ENCODE measurements at regions not wholly inside any gene's neighbourhood (a gene's known extent, or its start where the extent isn't known, plus 50 kb on each side); places are given as distances from the start of the nearest gene placed in this dataset.

- DNase-seq, result no peak
Measured at GRCh38 chr22:23405366-23405851, 174.7 kb downstream of the IGLL1 start.

- DNase-seq, result no peak
Measured at GRCh38 chr22:23404689-23405365, 175.3 kb downstream of the IGLL1 start.

- DNase-seq, result no peak
Measured at GRCh38 chr22:23403720-23404688, 176.1 kb downstream of the IGLL1 start.

- DNase-seq, result no peak
Measured at GRCh38 chr22:23403152-23403719, 176.9 kb downstream of the IGLL1 start.

GRCh38 chr22:23402275-23403151, 177.6 kb downstream of the IGLL1 start:
- DNase-seq, result peak; percentile 15 to 39

GRCh38 chr22:23401910-23402274, 178.2 kb downstream of the IGLL1 start:
- no peak for DNase-seq

- DNase-seq, result no peak
Measured at GRCh38 chr22:23401111-23401909, 178.8 kb downstream of the IGLL1 start.

GRCh38 chr22:23400286-23400981, 179.7 kb downstream of the IGLL1 start:
- no peak for DNase-seq

GRCh38 chr22:23399367-23400285, 180.5 kb downstream of the IGLL1 start:
- no peak for DNase-seq

- no peak for DNase-seq
Measured at GRCh38 chr22:23398701-23399366, 181.3 kb downstream of the IGLL1 start.

GRCh38 chr22:23397613-23398567, 182.2 kb downstream of the IGLL1 start:
- DNase-seq, result no peak

- DNase-seq, result no peak
Measured at GRCh38 chr22:23397008-23397612, 183.0 kb downstream of the IGLL1 start.

GRCh38 chr22:23396362-23397007, 183.6 kb downstream of the IGLL1 start:
- no peak for DNase-seq

- no peak for DNase-seq
Measured at GRCh38 chr22:23395530-23396361, 184.3 kb downstream of the IGLL1 start.

- DNase-seq, result no peak
Measured at GRCh38 chr22:23394525-23395326, 185.4 kb downstream of the IGLL1 start.

Data from inflammatory macrophage (primary cell).